ENCODE measurements at regions not wholly inside any gene's neighbourhood (a gene's known extent, or its start where the extent isn't known, plus 50 kb on each side); places are given as distances from the start of the nearest gene placed in this dataset.

DNA sequence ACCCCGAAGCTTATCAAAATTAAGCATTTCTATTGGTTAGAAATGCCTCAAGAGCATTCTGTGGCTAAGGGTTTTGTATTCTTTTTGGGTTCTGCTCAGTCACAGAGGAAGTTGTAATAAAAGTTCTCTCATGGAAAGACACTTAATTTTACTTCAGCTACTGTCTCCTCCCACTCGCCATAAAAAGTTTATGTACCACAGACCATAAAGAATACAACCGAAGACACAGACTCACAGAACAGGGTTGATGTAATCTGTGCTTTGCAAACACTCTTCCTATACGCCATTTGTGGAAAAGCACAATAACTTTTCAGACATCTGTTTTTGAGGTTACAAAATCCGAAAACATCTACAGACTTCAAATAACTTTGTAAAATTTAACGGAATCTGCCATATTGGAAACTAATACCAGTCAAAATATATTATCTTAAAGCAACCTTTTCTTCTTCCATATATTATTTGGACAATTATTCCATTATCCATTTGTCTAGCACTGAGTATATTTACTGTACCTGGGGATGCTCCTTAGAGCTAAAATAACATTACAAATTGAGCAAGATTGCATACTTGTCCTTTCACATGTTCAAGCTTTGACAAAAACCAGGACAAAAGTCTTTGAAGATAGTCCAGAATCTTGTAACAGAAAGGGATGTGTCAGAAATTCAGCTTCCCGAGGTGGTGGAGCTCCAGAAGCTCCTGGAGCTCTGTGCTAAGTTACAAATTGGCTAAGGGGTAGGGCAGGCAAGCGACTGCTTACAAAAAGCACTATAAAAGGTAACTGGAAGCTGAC lies 219.0 kb upstream of the MEOX2 start:
- DNase-seq, result no peak

DNA sequence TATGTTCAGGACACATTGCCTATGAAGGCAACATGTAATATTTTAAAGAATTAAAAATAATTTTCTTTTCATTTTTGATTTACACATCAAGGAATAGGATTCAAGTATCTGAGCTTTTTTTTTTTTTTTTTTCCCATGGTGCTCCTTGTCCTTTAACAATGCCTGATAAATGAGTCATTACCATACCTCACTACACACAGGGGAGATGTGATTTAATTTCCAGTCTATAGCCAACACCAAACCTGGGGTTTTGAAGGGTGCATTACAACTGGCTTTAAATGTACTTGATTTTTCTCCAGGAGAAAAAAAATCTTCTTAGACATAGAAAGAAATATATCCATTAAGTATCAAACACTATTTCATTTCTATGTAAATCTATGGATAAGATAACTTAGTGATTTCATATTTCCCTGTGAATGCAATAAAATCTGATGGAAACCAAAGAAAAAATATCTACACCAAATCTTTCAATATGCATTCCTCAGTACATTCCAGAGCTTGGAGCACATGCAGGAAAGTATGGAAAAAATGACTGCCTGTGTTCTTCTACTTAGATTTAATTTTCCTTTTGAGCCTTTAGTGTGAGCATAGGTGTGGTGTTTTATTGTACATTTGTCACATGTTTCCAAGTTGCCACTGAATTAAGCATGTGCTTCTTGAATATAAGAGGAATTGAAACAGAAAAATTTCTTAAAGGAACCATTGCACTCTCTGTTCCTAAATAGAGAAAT lies 204.8 kb upstream of the MEOX2 start:
- DNase-seq, result no peak

DNA sequence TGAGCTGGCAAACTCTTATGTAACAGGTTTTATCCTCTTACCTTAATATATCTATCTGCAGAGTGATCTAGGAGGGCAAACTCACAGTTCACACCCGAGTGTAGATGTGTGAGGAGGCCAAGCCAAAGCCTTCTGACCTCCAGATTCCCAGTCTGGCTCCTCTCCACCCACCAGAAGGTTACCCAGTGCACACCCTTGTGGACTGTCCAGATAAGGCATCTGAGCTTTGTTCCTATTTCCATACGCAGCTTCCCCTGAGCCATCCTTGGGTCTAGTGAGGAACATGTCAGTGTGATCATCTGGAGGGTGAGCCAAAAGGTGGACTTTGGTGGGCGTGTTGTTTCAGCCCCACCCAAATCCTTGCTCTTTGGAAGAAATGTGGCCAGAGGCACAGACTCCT lies 203.0 kb upstream of the MEOX2 start:
- DNase-seq, result peak; percentile 58

DNA sequence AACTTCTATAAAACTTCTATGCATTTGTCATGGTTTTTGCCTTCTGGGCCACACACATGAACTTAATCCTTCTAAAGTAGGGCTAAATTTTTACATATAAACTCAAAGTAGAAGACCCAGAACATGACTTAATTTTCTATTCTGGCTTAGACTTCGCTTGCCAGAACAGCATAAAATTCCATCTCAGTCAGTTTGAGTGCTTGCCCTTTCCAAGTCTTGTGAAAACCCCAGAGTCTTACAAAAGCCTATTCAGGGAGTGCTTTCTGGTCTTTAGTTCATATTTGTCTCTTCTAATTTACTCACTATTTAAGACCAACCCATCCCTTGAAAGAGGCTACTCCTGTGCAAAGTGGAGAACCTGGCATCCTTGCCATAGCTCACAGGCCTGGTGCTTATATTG lies 201.6 kb upstream of the MEOX2 start:
- no peak for DNase-seq

DNA sequence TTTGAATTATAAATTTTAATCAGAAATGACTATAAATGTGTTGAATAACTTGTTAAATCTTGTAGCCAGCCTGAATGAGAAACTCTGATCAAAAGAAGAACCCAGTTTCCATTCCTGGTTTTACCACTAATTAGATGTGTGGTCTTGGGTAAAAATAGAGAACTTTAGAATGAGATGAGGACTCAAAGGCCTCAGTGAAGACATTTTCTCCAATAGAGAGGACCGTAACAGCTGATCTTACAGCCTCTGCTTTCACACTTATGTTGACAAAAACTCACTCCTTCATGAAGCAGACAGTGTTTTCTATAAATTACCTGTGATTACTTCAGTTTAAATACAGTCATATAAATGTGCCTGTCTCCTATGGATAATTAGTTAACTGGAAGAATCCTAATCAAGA lies 200.1 kb upstream of the MEOX2 start:
- DNase-seq, result no peak

DNA sequence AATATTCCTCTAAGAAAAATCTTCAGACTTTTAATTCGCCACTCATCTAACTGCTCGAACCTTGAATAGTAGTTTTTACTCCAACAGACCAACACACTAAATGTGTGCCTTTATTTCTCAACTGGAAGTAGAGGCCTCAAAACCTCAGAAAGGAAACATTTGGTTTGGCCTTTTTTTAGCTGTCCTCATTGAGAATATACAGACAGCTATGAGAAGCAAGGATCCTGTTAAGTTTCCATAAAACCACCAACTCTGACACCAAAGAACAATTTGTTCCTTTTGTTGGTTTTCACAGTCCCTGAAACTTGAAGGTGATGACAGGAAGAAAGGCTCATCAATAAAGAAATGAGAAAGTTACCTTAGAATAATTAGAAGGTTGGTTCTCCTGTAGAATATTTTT lies 199.2 kb upstream of the MEOX2 start:
- no peak for DNase-seq

DNA sequence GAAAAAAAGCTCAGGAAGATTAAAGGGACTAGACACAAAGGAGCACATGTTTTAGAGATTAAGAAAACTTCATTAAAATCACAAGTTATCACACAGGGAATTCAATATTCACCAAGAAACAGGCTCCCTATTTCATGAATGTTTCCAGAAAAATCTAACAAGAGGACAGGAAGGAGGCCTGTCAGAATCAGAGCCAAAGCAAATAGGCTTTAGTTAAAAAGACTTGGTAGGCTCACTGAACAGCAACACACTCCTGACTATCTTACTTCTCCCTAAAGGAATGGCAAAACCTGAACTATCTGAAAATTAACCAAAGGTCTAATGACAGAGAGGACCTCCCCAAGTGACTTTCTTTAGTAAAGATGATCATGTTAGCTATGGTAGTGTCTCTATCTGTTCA lies 188.3 kb upstream of the MEOX2 start:
- DNase-seq, result no peak

DNA sequence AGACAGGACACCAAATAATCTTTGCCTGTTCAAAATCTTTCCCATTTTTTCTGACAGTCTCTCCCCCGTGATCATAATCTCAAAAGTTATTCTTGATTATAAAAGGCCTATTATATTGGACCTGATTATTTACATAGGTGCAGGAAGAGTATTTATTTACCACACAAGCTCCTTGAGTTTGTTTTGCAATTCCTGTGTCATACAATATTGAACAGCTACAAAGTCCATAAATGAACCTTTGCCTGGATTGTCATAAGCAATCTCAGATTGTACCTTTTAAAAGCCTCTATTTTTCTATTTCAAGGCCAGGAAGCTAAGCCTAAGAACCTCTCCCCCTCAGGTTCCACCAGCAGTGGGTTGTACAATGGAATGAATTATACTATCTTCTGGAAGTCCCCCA lies 183.9 kb upstream of the MEOX2 start:
- DNase-seq, result peak; percentile 32

DNA sequence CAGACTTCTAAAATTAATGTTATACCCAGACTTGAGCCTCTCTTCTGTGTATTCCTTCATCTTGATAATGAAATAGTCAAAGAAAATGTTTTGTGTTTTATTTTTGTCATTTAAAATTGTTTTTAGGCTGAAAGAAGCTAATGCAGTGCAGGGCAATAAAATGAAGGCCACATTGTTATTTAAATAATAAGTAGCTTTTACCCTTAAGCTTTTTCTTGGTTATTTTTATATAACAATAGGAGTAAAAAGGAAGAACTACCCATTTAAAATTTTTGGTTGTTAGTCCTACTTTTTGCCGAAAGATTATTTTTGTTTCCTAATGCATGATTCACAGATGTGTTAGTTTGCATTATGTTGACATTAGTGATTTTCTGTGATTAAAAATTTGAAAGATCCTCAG lies 181.0 kb upstream of the MEOX2 start:
- DNase-seq, result no peak

DNA sequence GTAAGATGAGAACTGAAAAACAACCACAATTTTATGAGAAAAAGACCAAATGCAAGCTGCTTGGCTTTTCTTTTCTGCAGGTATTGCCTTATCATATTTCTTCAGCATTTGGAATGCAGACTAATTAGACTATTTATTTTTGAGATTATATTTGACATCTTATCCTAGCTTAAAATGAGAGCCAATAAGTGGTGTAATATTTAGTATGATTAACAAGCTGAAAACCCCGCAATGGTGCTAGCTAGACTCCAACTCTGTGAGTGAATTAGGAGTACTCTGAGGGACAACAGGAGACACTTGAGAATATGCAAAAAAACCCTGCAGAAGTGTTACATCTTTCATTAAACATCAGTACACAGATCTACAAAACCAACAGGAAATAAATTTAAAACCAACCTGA lies 180.3 kb upstream of the MEOX2 start:
- DNase-seq, result no peak

DNA sequence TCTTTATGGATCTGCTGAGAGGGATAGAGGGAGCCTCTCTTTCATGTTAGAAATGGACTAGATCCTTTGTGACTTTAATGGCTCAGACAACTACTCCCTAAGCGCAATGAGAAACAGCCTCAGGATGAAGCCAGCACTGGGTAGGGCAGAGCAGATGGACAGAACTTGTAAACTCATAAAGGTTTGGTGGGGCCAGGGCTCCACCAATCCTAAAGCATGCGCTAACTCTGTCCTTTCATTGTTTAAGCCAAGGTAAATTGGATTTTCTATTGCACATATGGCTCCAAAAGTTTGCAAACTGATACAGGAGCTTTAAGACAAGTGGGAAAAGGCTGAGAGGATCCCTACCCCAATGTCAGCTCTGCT lies 178.1 kb upstream of the MEOX2 start:
- DNase-seq, result no peak

DNA sequence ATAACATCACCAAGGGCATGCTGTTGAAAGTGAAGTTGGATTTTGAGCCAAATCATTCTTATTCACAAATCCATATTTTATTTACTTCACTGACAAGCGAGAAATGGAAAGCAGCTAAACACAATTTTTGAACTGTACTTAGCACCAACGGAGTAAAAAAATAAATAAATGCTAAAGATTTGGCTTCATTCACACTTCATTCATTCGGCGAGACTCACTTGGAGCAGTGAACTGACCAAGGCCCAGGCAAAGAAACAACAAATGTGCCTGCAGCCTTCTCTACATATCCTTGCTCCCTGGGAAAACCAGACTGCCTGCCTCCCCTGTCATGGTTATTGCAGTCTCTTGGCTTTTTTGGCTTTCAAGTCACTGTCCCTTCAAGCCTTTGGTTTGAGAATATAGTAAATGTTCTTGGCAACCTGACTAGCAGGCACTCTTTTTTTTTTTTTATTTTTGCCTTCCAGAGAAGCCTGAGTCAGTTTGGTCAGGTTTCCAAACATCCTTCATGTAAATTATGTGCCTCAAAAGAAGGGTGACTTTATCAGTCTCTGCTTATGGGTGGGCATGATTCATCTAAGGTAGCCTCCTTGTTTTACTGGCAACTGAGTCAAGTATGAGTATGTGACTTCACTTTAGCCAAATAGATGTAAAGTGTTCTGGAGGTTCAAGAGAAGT lies 177.6 kb upstream of the MEOX2 start:
- DNase-seq, result no peak

DNA sequence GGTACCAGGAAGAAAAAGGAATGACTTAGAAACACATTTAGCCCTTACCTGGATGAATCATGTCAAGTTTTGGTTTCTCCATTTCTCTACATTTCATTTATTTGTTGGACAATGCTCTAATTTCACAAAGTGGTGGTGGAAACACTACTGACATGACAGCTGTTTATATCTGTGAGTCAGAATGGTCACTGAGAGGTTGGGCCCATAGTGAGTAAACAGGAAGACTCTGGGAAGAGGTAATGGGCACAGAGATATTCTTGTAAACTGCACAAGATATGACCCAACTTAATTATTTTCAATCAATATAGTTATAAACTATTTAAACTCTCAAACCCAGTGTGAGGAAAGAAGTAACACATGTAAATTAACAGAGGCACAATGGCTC lies 176.3 kb upstream of the MEOX2 start:
- peak; percentile 10 for DNase-seq

DNA sequence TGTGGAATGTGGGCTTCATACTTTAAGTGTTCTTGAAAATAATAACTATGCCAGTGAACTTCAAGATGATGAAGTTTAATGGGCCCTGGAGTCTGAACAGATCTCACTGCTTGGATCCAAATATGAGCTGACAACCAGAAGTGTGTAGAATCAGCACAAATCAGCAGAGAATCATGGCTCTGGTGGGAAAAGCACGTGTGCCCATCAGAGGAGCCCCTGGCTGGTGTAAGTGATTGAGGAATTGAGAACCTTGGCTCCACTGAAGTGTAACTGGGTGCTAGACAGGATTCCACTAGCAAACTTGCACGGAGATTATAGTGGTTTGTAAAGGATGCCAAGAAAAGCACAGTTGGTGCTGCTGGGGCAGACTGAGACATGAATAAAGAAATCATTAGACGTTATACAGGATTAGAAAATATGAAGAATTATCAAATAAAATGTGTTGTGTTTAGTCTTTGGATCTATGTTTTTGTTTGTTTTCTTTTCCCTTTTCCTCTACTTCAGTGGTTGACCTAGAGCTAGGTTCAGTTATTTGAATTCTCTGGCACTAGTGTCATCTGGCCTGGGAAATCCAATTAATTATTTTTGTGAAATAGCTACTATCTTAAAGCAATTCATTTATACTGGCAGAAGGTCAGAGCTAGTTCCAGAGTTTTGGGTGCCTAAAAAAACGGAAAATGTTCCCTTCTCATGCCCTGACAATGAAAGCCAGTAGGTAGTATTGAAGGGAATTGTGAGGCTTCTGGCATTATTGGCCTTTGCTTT lies 175.7 kb upstream of the MEOX2 start:
- DNase-seq, result no peak

DNA sequence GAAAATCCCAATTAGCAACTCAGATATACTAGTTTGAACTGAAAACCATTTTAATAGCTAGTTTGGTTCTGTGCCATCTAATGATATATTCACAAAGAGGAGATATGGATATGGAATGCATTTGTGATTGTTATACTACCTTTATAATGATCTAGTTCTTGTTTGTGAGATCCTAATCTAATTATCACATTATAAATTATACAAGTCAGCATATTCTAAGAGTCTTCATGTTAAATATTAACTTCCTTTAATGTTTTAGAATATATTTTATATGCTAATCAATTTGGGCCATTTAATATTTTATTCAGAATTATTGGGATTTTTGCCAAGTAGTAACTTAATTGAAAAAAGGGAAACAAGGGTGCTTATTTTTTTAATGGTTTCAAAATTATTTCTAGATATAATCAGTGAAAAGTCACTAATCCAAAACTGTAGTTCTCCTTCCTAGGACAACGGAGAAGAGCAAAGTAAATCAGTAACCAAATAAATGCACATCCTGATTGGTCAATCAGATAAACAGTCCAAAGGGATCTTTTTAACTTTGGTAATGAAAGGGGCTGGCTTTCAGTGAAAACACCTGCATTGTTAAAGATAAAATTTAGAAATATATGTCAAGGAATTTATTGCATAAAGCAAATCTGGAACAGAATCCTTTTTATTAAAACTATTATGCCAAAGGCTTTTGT lies 173.9 kb upstream of the MEOX2 start:
- no peak for DNase-seq

DNA sequence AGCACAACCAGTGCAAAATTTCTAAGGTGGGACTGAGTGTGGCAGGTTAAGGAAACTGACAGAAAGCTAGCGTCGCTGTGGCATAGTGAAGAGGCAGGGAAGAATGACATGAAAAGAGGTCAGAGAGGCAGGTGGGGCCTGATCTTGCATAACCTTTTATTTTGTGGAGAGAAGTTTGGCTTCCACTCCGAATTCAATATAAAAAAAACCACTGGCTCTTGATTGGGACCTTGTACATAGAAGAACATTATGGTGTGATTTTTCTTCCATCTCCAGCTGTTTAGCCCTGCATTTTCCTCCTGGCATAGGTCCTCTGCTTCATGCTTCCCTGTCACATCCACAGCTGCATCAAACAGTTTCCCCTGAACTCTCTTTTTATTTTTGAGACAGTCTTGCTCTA lies 170.5 kb upstream of the MEOX2 start:
- DNase-seq, result no peak

DNA sequence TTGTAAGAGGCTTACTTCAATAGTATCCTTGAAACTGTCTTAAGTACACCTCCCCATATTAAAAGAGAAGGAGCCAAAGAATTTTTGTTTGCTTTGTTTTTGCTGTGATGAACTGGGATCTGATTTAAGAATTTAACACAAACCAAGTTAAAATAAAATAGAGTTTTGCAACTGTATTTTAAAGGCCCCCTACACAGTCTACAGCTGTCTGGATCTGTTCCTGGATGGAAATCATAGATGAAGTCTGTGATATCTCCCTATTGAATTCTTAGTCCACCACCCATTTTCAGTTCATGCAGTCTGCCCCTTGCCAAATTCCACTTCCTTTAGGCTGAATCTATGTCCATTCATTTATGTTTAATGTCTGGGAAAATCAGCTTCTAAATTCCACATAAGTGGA lies 169.8 kb upstream of the MEOX2 start:
- no peak for DNase-seq

DNA sequence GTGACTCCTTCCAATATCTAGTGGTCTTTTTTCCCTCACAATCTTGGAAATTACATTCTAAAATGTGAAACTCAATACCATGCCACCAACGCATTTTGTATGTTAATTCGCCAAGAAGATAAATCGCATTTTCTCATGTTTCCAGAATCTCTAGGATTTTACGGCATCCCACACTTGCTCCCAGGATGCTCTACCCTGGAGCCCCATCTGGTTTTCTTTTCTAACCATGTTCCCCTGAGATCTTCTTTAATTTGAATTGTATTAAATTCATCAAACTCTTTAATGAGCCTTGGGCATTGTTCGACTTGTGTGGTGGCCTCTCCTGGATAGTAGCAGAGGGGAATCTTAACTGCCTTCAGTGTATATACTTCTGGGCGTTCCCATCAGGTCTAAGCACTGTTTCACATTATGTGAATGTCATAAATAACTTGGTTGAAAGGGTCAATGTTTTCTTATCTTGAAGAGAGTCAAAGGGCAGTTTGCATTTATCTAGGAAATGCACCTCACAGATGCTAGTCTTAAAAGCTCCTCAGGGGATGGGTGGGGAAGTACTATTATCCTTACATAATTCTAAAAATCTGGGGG lies 169.1 kb upstream of the MEOX2 start:
- no peak for DNase-seq

DNA sequence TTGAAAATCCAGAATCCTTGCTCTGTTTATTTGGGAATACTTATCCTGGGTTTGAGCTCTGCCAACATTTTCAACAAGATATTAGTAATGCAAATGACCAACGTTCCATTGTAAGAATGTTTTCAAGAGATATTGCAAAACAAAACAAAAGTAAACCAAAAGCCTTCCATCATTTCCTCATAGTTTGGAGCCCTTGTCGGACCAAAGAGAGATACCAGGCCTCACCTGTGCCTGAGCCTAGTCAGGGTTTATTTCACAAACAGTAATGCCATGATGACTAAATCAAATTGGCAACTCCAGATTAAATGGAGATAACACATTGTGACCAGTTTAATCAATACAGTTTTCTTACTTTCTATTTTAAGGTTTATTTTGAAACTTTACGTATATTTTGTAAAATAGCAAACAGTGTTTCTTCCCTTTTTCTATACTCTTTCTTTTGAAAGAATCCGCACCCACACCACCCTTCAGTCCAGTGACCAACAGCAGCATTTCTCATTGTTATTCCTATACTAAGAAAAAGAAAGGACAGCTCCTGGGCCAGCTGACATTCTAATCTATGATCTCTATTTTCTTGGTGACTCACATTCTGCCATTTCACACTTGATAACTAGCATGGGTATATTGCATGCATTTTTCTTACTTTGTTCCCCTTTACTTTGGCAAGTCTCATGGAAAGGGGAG lies 168.5 kb upstream of the MEOX2 start:
- DNase-seq, result no peak

DNA sequence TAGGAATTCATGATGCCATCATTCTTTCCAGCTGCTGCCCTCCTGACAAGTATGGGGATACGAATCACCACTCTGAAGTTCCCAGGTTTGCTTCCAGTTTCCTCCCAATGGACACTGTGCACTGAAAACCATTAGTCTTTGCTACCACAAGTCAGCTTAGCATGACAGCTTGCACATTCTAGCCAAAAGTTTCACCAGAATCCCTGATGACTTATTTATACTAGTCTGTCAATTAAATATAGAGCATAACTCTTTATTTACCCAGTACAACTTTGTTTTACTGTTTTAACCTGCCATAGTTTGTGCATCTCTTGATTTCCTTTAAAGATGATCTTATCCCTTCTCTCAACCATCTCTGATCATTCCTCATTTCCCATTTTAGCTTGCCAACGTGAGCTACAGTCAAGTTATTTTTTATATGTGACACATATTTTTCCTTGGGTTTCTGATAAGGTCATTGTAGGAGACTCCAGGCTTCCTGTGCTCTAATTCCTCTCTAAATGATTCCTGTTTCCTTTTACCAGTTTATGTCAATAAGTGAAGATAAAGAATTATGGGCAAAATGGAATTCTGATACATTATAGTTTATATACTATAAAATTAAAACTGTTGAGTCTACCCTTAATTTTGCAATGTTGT lies 167.5 kb upstream of the MEOX2 start:
- no peak for DNase-seq

DNA sequence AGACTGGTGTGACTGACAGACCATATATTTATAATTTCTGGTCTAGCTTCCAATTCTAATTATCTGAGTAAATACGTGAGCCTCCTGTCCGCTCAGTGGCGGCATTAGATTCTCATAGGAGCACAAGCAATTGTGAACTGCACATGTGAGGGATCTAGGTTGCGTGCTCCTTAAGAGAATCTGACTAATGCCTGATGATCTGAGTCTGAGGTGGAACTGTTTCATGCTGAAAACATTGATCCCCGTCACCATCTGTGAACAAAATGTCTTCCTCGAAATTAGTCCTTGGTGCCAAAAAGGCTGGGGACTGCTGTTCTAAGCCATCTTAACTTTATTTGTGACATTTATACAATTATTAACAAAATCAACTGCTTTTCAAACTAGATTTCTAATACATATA lies 164.7 kb upstream of the MEOX2 start:
- no peak for DNase-seq

Data from DMS53 (cell line).